Thyroid gland (tissue), 4 donors: ENCODE measurements at regions not wholly inside any gene's neighbourhood (a gene's known extent, or its start where the extent isn't known, plus 50 kb on each side); places are given as distances from the start of the nearest gene placed in this dataset.

Experiments
- DNase-seq, 2 donors: peaks; one replicate each; pipeline ENCODE4 v3.0.0-alpha.2; 2019
- H3K27ac ChIP-seq, 3 donors: fragments of 200-600 bp; sonication (generic); 1 replicate in 2 of 3; 2 replicates in 1 of 3; pipeline ENCODE4 v1.5.1; 2016 to 2019; ENCODE audit warnings: mild to moderate bottlenecking in 1 of 3, moderate library complexity in 1 of 3
- H3K27me3 ChIP-seq: fragments of 200-600 bp; sonication (generic); one replicate; pipeline ENCODE4 v1.5.1; 2019
- H3K36me3 ChIP-seq, 2 donors: fragments of 200-600 bp; sonication (generic); one replicate each; pipeline ENCODE4 v1.5.1; 2016 to 2019
- H3K4me1 ChIP-seq, 2 donors: fragments of 200-600 bp; sonication (generic); one replicate each; pipeline ENCODE4 v1.5.1; 2017 to 2019
- H3K4me3 ChIP-seq, 3 donors: fragments of 200-600 bp; sonication (generic); replicated peaks in 1 of 3; 1 replicate in 2 of 3; 2 replicates in 1 of 3; pipeline ENCODE4 v1.5.1; 2016; ENCODE audit warnings: mild to moderate bottlenecking in 1 of 3
- H3K9me3 ChIP-seq: fragments of 200-600 bp; sonication (generic); one replicate; pipeline ENCODE4 v1.5.1; 2017
- POLR2A ChIP-seq, 2 donors: fragments of 450-650 bp; IDR thresholded peaks; one replicate each; pipeline ENCODE4 v1.6.1; 2017; ENCODE audit warnings: antibody characterized with exemption in 2 of 2, mild to moderate bottlenecking in 2 of 2, moderate library complexity in 1 of 2
- WGBS, 2 donors: methylation state at CpG; one replicate each; pipeline ENCODE4 v1.1.5; 2017; 5-methylcytosine and 5-hydroxymethylcytosine counted together
- intact Hi-C: fragments of 100-400 bp; cut with DNase I; formaldehyde crosslinking; loops from one replicate; pipeline ENCODE4 v1.15.1; 2023
- TF ChIP-seq, protein P1 (sequence below), 6 experiments: fragments of 200-600 bp in 3 of 6; fragments of 450-650 bp in 3 of 6; sonication (generic) in 3 of 6; IDR thresholded peaks; one replicate each; pipeline ENCODE4 v1.5.1; 2016 to 2019; ENCODE audit warnings: antibody characterized with exemption in 6 of 6, mild to moderate bottlenecking in 2 of 6, inconsistent platforms in 1 of 6, moderate library complexity in 1 of 6

DNA sequence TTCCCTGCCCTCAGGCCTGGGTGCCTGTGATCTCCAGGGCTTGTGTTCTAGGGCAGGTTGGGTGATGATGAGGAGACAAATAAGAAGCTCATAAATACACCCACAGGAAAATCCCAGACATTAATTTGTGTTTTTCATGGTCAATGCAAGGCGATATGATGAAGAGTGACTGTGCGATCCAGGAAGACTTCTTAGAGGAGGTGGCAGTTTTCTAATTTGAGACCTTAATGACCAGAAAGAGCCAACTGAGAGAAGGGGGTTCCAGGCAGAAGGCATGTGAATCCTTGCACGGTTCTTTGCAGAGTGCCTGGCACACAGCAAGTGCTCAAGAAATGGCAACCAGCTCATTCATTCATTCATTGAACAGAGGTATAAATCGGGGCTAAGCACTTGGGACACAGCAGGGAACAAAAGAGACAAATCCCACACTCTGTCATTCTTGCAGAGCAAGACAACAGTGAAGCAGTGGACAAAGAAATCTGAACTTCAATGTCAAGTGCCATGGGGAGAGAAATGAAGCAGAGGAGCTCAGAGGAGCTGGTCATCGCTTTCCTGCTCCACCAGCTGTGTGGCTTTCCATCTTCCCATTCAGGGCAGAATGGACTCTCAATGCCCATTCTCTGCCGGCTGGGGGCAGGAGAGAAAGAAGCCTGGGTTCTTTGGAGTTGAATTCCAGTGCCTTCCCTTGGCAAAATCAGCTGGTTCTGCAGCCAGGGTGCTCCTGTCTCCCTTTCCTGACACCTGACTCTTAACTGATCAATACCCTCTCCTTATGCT lies 128.3 kb downstream of the AACS start:
- TF ChIP-seq, protein P1, sequence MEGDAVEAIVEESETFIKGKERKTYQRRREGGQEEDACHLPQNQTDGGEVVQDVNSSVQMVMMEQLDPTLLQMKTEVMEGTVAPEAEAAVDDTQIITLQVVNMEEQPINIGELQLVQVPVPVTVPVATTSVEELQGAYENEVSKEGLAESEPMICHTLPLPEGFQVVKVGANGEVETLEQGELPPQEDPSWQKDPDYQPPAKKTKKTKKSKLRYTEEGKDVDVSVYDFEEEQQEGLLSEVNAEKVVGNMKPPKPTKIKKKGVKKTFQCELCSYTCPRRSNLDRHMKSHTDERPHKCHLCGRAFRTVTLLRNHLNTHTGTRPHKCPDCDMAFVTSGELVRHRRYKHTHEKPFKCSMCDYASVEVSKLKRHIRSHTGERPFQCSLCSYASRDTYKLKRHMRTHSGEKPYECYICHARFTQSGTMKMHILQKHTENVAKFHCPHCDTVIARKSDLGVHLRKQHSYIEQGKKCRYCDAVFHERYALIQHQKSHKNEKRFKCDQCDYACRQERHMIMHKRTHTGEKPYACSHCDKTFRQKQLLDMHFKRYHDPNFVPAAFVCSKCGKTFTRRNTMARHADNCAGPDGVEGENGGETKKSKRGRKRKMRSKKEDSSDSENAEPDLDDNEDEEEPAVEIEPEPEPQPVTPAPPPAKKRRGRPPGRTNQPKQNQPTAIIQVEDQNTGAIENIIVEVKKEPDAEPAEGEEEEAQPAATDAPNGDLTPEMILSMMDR (IDR thresholded peaks at IDR 0.05): no peak
- no peak for TF ChIP-seq POLR2A (IDR thresholded peaks at IDR 0.05)

DNA sequence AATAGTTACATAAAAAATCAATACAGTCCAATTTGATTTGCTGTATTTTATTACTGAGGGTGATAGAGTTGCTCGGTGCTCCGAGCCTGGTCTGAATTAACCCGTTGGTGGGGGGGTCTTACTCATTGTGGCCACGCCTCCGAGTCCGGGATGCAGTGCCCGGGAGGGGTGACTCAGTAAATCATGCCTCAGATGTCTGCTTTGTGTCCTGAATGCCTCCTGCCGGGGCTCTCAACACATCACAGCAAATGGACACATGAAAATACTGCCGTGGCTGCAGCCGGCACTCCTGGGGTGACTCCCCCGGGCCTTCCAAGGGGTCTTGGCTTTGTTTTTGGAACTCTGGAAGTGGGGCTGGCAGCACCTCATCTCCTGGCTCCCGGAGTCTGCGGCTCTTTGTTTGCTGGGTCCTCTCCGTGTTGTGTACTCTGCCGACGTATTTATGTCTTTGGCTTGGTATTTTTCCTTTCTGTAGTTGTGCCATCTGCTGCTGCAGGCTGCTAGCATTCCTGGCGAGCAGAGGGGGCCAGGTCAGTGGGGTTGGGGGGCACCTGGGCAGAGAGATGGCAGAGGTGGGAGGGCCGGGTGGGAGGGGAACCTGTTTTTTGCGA lies 129.0 kb downstream of the AACS start:
- intact Hi-C loops: no loop called here
- TF ChIP-seq, protein P1 (IDR thresholded peaks at IDR 0.05): no peak
- no peak for TF ChIP-seq POLR2A (IDR thresholded peaks at IDR 0.05)
- H3K4me3 ChIP-seq: no peak overlapping the region
- H3K4me1 ChIP-seq: no peaks in the 10 kb centered on the region
- H3K27ac ChIP-seq: no peak overlapping the region
- H3K27me3 ChIP-seq: no peaks in the 10 kb centered on the region
- 27 to 38% methylated on average over 15 to 19 of the region's 19 CpGs for WGBS, 2 donors
- no peaks in the 10 kb centered on the region for H3K36me3 ChIP-seq
- H3K9me3 ChIP-seq: no peaks in the 10 kb centered on the region
- DNase-seq: no peak

More for the DNA sequence above, 128.3 kb downstream of the AACS start:
- Histone ChIP-seq H3K27me3 (no peaks in the 10 kb centered on the region), H3K4me1 (no peaks in the 10 kb centered on the region), H3K9me3 (no peaks in the 10 kb centered on the region), H3K27ac (no peak overlapping the region), H3K4me3 (no peak overlapping the region), H3K36me3 (no peaks in the 10 kb centered on the region)
- no peak for DNase-seq
- intact Hi-C loops: no loop called here
- 57 to 63% methylated on average over 6 of the region's 6 CpGs for WGBS, 2 donors

DNA sequence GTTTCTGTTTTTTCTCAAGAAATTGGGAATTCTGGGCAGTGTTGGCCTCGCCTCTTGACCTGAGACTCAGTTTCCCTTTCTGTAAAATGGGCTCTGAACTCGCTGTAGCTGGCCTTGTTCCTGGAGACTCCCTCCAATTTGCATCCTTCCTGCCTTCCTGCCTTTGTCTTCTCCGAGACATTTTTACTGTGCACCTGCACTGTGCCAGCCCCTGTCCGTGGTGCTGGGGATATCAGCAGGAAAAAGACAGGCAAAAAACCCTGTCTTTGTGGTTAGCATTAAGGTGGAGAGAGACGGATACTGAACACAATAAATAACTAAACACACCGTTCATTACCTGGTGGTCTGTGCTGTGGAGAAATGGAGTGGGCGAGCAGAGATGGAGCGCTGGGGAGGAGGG lies 129.8 kb downstream of the AACS start:
- no peak for TF ChIP-seq POLR2A (IDR thresholded peaks at IDR 0.05)
- TF ChIP-seq, protein P1 (IDR thresholded peaks at IDR 0.05): no peak
- no peaks in the 10 kb centered on the region for H3K9me3 ChIP-seq
- H3K4me3 ChIP-seq: no peak overlapping the region
- 52 to 65% methylated on average over 8 of the region's 8 CpGs for WGBS, 2 donors
- H3K27ac ChIP-seq: no peak overlapping the region
- intact Hi-C loops: no loop called here
- DNase-seq: no peak
- no peaks in the 10 kb centered on the region for H3K27me3 ChIP-seq
- H3K36me3 ChIP-seq: no peaks in the 10 kb centered on the region
- H3K4me1 ChIP-seq: no peaks in the 10 kb centered on the region

DNA sequence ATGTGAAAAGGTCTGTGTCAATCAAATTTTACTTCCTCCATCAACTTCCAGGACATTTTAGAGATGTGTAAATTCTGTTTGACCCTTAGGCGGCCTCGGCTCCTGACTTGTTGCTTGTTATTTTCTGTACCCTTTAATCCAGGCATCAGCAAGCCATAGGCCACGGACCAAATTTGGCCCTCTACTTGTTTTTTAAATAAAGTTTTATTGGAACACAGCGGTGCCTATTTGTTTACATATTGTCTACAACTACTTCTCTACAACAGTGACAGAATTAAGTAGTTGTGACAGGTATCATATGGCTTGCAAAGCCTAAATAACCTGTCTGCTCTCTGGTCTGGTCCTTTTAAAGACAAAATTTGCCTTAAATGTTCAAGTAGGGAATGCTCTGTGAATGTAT lies 132.1 kb downstream of the AACS start:
- Histone ChIP-seq H3K27ac (no peak overlapping the region), H3K4me1 (no peaks in the 10 kb centered on the region), H3K9me3 (no peaks in the 10 kb centered on the region), H3K36me3 (no peaks in the 10 kb centered on the region), H3K4me3 (no peak overlapping the region), H3K27me3 (no peaks in the 10 kb centered on the region)
- no peak for DNase-seq
- intact Hi-C loops: no loop called here
- 93 to 94% methylated on average over 4 of the region's 4 CpGs for WGBS, 2 donors
- no peak for TF ChIP-seq POLR2A (IDR thresholded peaks at IDR 0.05)
- TF ChIP-seq, protein P1 (IDR thresholded peaks at IDR 0.05): no peak

DNA sequence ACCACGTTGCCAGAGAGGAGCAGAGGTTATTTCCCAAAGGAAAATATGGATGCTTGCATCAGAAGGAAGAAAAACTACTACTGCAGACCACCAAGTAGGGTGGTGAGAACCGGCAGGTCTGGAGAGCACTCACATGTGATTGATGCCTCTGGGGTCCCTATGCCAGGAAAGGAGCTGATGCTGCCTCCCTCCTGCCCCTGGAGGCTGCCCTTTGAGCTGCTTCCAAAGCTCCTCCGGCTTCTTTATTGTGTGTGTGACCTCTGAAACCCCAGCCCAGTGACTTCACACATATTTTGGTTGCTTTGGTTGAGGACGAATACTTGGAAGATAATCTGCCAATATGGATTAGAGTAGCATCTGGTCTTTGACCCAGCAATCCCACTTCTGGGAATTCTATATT lies 133.4 kb downstream of the AACS start:
- no peak overlapping the region for H3K4me3 ChIP-seq
- no peaks in the 10 kb centered on the region for H3K4me1 ChIP-seq
- 36 to 41% methylated on average over 4 of the region's 4 CpGs for WGBS, 2 donors
- H3K27me3 ChIP-seq: no peaks in the 10 kb centered on the region
- no peaks in the 10 kb centered on the region for H3K36me3 ChIP-seq
- DNase-seq: no peak
- no peaks in the 10 kb centered on the region for H3K9me3 ChIP-seq
- TF ChIP-seq, protein P1 (IDR thresholded peaks at IDR 0.05): no peak
- no peak for TF ChIP-seq POLR2A (IDR thresholded peaks at IDR 0.05)
- intact Hi-C loops: no loop called here
- H3K27ac ChIP-seq: no peak overlapping the region
